GM23338 (cell line): ENCODE measurements at regions not wholly inside any gene's neighbourhood (a gene's known extent, or its start where the extent isn't known, plus 50 kb on each side); places are given as distances from the start of the nearest gene placed in this dataset.
A peak's percentile ranks its signal among the peaks of the same experiment; 100 is the strongest.
"Not testable (repeated sequence)": the region's sequence is repeated elsewhere in the genome, so short reads cannot be mapped to it uniquely, and the experiment has no call there.

Experiments
- ATAC-seq: fragments of 200-7000 bp; cut with Tn5 transposase; 3 replicates; pipeline ENCODE4 v1.9.1; 2020
- DNase-seq: peaks from one replicate; pipeline ENCODE4 v3.0.0-alpha.2; 2015; ENCODE audit warnings: low spot score
- H2AFZ ChIP-seq: fragments of 200-600 bp; sonication (generic); 2 replicates; pipeline ENCODE4 v1.8.0; 2016; ENCODE audit warnings: antibody characterized with exemption, mild to moderate bottlenecking, moderate library complexity
- H3F3A ChIP-seq: fragments of 200-600 bp; sonication (generic); replicated peaks from 2 replicates; pipeline ENCODE4 v1.8.0; 2017; ENCODE audit warnings: antibody characterized with exemption, mixed run types, low read depth
- H3K27ac ChIP-seq: fragments of 200-600 bp; sonication (generic); 2 replicates; pipeline ENCODE4 v1.6.1; 2016; ENCODE audit warnings: low read depth
- H3K27me3 ChIP-seq: fragments of 200-600 bp; sonication (generic); 2 replicates; pipeline ENCODE4 v1.8.0; 2016; ENCODE audit warnings: mild to moderate bottlenecking, mixed run types, moderate library complexity; ENCODE audit not compliant: insufficient read depth
- H3K36me3 ChIP-seq: fragments of 200-600 bp; sonication (generic); 2 replicates; pipeline ENCODE4 v1.8.0; 2016; ENCODE audit warnings: mild to moderate bottlenecking; ENCODE audit not compliant: insufficient read depth
- H3K4me1 ChIP-seq: fragments of 200-600 bp; sonication (generic); 2 replicates; pipeline ENCODE4 v1.8.0; 2016; ENCODE audit warnings: mild to moderate bottlenecking, moderate library complexity; ENCODE audit not compliant: insufficient read depth
- H3K4me2 ChIP-seq: fragments of 200-600 bp; sonication (generic); 2 replicates; pipeline ENCODE4 v1.7.1; 2017; ENCODE audit warnings: mixed run types
- H3K4me3 ChIP-seq: fragments of 200-600 bp; sonication (generic); 2 replicates; pipeline ENCODE4 v1.6.1; 2016; ENCODE audit warnings: mixed run types
- H3K79me2 ChIP-seq: fragments of 200-600 bp; sonication (generic); replicated peaks from 2 replicates; pipeline ENCODE4 v1.8.0; 2017; ENCODE audit warnings: mild to moderate bottlenecking; ENCODE audit not compliant: insufficient read depth
- H3K9me2 ChIP-seq: fragments of 200-600 bp; sonication (generic); 2 replicates; pipeline ENCODE4 v1.8.0; 2017; ENCODE audit not compliant: insufficient read depth
- H4K20me1 ChIP-seq: fragments of 200-600 bp; sonication (generic); replicated peaks from 2 replicates; pipeline ENCODE4 v1.8.0; 2017; ENCODE audit warnings: mild to moderate bottlenecking; ENCODE audit not compliant: insufficient read depth
- H3K27ac Mint-ChIP-seq: 2 replicates; pipeline ENCODE4 v1.8.0; 2020; ENCODE audit warnings: inconsistent platforms, mild to moderate bottlenecking, moderate library complexity, mixed read lengths
- H3K27me3 Mint-ChIP-seq: 3 replicates; pipeline ENCODE4 v1.8.0; 2022; ENCODE audit warnings: low read depth, mild to moderate bottlenecking, moderate library complexity, mixed read lengths, inconsistent platforms; ENCODE audit not compliant: insufficient read depth, poor library complexity
- H3K36me3 Mint-ChIP-seq: 3 replicates; pipeline ENCODE4 v1.8.0; 2021; ENCODE audit warnings: low read depth, mild to moderate bottlenecking, inconsistent platforms, moderate library complexity, mixed read lengths
- H3K4me1 Mint-ChIP-seq: 3 replicates; pipeline ENCODE4 v1.8.0; 2020; ENCODE audit warnings: mild to moderate bottlenecking, inconsistent platforms, mixed read lengths
- H3K4me3 Mint-ChIP-seq: 3 replicates; pipeline ENCODE4 v1.8.0; 2021; ENCODE audit warnings: moderate library complexity, mild to moderate bottlenecking, inconsistent platforms, mixed read lengths
- H3K9me3 Mint-ChIP-seq: 3 replicates; pipeline ENCODE4 v1.8.0; 2020; ENCODE audit warnings: moderate library complexity, mild to moderate bottlenecking, inconsistent platforms, mixed read lengths
- CREB1 ChIP-seq: fragments of 250-450 bp; sonication (Bioruptor Pico); IDR thresholded peaks from 2 replicates; pipeline ENCODE4 v1.5.0; 2020; ENCODE audit warnings: low read depth, mild to moderate bottlenecking, moderate library complexity
- CTCF ChIP-seq, 2 experiments: fragments of 200-600 bp in 1 of 2; sonication (generic) in 1 of 2; conservative IDR thresholded peaks; 2 replicates each; pipeline versions ENCODE4 v1.5.1 to v1.6.1; 2016 to 2017; ENCODE audit warnings: antibody characterized with exemption in 2 of 2, low read depth in 2 of 2, mild to moderate bottlenecking in 2 of 2, moderate library complexity in 1 of 2
- ETS1 ChIP-seq: IDR thresholded peaks from 2 replicates; pipeline ENCODE4 v1.6.1; 2016; ENCODE audit warnings: antibody characterized with exemption
- EZH2phosphoT487 ChIP-seq: fragments of 200-600 bp; sonication (generic); IDR thresholded peaks from one replicate; pipeline ENCODE4 v1.8.1; 2018; ENCODE audit warnings: antibody characterized with exemption; ENCODE audit not compliant: unreplicated experiment
- JUNB ChIP-seq: IDR thresholded peaks from one replicate; pipeline ENCODE4 v1.6.1; 2016; ENCODE audit warnings: antibody characterized with exemption; ENCODE audit not compliant: unreplicated experiment
- NANOG ChIP-seq: IDR thresholded peaks from 2 replicates; pipeline ENCODE4 v1.6.1; 2016; ENCODE audit warnings: antibody characterized with exemption, borderline replicate concordance
- REST ChIP-seq: IDR thresholded peaks from one replicate; pipeline ENCODE4 v1.6.1; 2018; ENCODE audit warnings: antibody characterized with exemption; ENCODE audit not compliant: unreplicated experiment
- ZNF331 ChIP-seq: fragments of 250-450 bp; sonication (Bioruptor Pico); IDR thresholded peaks from 2 replicates; pipeline ENCODE4 v1.5.0; 2020; ENCODE audit warnings: low read depth, mild to moderate bottlenecking, moderate library complexity
- ZNF462 ChIP-seq: fragments of 250-450 bp; sonication (Bioruptor Pico); IDR thresholded peaks from 2 replicates; pipeline ENCODE4 v1.5.0; 2020; ENCODE audit warnings: mild to moderate bottlenecking, moderate library complexity

- no peak for TF ChIP-seq ETS1
- no peak for TF ChIP-seq NANOG
Measured at GRCh38 chr10:21385536-21385935, 139.9 kb downstream of the SKIDA1 start (continued).

GRCh38 chr10:21379143-21379542 lies 146.3 kb downstream of the SKIDA1 start:
- Histone ChIP-seq H3K27ac (no peak overlapping the region), H3K4me1 (no peaks in the 10 kb centered on the region), H2AFZ (0 out of 2 replicates have a peak overlapping the region, but pooled peaks have one; percentile 18), H3K9me2 (no peaks in the 10 kb centered on the region; the same call in 1 of the 2 replicates), H3K79me2 (no peaks in the 10 kb centered on the region), H3K4me3 (no peak overlapping the region), H3K4me2 (no peak overlapping the region), H4K20me1 (no peaks in the 10 kb centered on the region), H3K27me3 (no peaks in the 10 kb centered on the region), H3K36me3 (no peaks in the 10 kb centered on the region), H3F3A (no peaks in the 10 kb centered on the region)
- Mint-ChIP-seq H3K27me3 (peaks cover 3% of the 10 kb centered on the region), H3K4me1 (no peaks in the 10 kb centered on the region), H3K36me3 (no peaks in the 10 kb centered on the region), H3K4me3 (no peak overlapping the region), H3K27ac (no peak overlapping the region), H3K9me3 (no peaks in the 10 kb centered on the region)
- no peak for ATAC-seq
- TF ChIP-seq REST (no peak), ZNF331 (no peak), CTCF (conservative IDR thresholded peaks at IDR 0.05; ENCODE audit: low read depth in 2 of 2) (no peak), JUNB (no peak), EZH2phosphoT487 (no peak), ZNF462 (CRISPR knock-in tag) (no peak), CREB1 (no peak)
- no peak for DNase-seq

GRCh38 chr10:21375274-21375673 lies 150.2 kb downstream of the SKIDA1 start:
- DNase-seq, H3K4me2 ChIP-seq, ATAC-seq, H3K27me3 Mint-ChIP-seq, H3K36me3 Mint-ChIP-seq, H4K20me1 ChIP-seq, H3K79me2 ChIP-seq, H3F3A ChIP-seq, H3K36me3 ChIP-seq, H3K4me1 Mint-ChIP-seq, H3K27ac ChIP-seq, H3K9me2 ChIP-seq, H3K4me3 ChIP-seq, H3K9me3 Mint-ChIP-seq, H3K27me3 ChIP-seq, H3K4me1 ChIP-seq, H3K4me3 Mint-ChIP-seq: not testable (repeated sequence)
- H2AFZ ChIP-seq = peak overlapping the region; percentile 87; the same call in 1 of the 2 replicates
- H3K27ac Mint-ChIP-seq = peak overlapping the region; percentile 40; the same call in 1 of the 2 replicates
